ENCODE measurements at regions not wholly inside any gene's neighbourhood (a gene's known extent, or its start where the extent isn't known, plus 50 kb on each side); places are given as distances from the start of the nearest gene placed in this dataset.

- no peak overlapping the region for H3K4me3 Mint-ChIP-seq
- DNase-seq (ENCODE audit: low spot score) (no peak), ATAC-seq (no peak)
- H3K4me1 Mint-ChIP-seq, result no peaks in the 10 kb centered on the region
- no peak for TF ChIP-seq TEAD1 (CRISPR knock-in tag; IDR thresholded peaks at IDR 0.05)
- TF ChIP-seq RORB (CRISPR knock-in tag; IDR thresholded peaks at IDR 0.05), result no peak
- no peak for TF ChIP-seq MXD4 (CRISPR knock-in tag; IDR thresholded peaks at IDR 0.05; ENCODE audit: borderline replicate concordance)
- TF ChIP-seq ATF3 (CRISPR knock-in tag; conservative IDR thresholded peaks at IDR 0.05), result no peak
- no peak for TF ChIP-seq GABPB1 (CRISPR knock-in tag; IDR thresholded peaks at IDR 0.05)
- no peak for TF ChIP-seq E2F5 (CRISPR knock-in tag; IDR thresholded peaks at IDR 0.05)
- no peak for TF ChIP-seq MAX (CRISPR knock-in tag; IDR thresholded peaks at IDR 0.05)
- TF ChIP-seq ATF1 (CRISPR knock-in tag; IDR thresholded peaks at IDR 0.05), result no peak
- no peak for TF ChIP-seq PREB (CRISPR knock-in tag; IDR thresholded peaks at IDR 0.05; ENCODE audit: borderline replicate concordance)
- peaks cover 71% of the 10 kb centered on the region for H3K9me3 Mint-ChIP-seq
- ChIA-PET POLR2A (no interaction called here), CTCF (no interaction called here)
- peaks cover 59% of the 10 kb centered on the region for H3K36me3 Mint-ChIP-seq
- no peak overlapping the region for H3K27ac Mint-ChIP-seq
- H3K27me3 Mint-ChIP-seq (ENCODE audit: low read depth), result peaks cover 4% of the 10 kb centered on the region
Measured at GRCh38 chr12:127038152-127038551, 1228.8 kb upstream of the TMEM132C start.

GRCh38 chr12:127038761-127039160, 1228.2 kb upstream of the TMEM132C start:
- Mint-ChIP-seq H3K4me1 (no peaks in the 10 kb centered on the region), H3K27ac (no peak overlapping the region), H3K4me3 (no peak overlapping the region), H3K27me3 (ENCODE audit: low read depth) (peaks cover 4% of the 10 kb centered on the region), H3K9me3 (peaks cover 70% of the 10 kb centered on the region), H3K36me3 (peaks cover 58% of the 10 kb centered on the region)
- DNase-seq (ENCODE audit: low spot score) (no peak), ATAC-seq (no peak)
- ChIA-PET CTCF (no interaction called here), POLR2A (no interaction called here)
- TF ChIP-seq ATF2 (CRISPR knock-in tag; IDR thresholded peaks at IDR 0.05; ENCODE audit: borderline replicate concordance, low read depth) (no peak), ZNF532 (CRISPR knock-in tag; IDR thresholded peaks at IDR 0.05; ENCODE audit: borderline replicate concordance) (no peak), GRHL2 (CRISPR knock-in tag; IDR thresholded peaks at IDR 0.05; ENCODE audit: insufficient replicate concordance, severe bottlenecking) (no peak), FOXK1 (CRISPR knock-in tag; IDR thresholded peaks at IDR 0.05) (no peak), PRRX2 (CRISPR knock-in tag; IDR thresholded peaks at IDR 0.05) (no peak)
